HG02588 (cell line): ENCODE measurements at regions not wholly inside any gene's neighbourhood (a gene's known extent, or its start where the extent isn't known, plus 50 kb on each side); places are given as distances from the start of the nearest gene placed in this dataset.
"Not testable (repeated sequence)": the region's sequence is repeated elsewhere in the genome, so short reads cannot be mapped to it uniquely, and the experiment has no call there.

Experiments
- ATAC-seq: cut with Tn5 transposase; IDR thresholded peaks from one replicate; pipeline ENCODE4 v1.9.1; 2021; ENCODE audit warnings: mild to moderate bottlenecking, moderate library complexity; ENCODE audit not compliant: unreplicated experiment

DNA sequence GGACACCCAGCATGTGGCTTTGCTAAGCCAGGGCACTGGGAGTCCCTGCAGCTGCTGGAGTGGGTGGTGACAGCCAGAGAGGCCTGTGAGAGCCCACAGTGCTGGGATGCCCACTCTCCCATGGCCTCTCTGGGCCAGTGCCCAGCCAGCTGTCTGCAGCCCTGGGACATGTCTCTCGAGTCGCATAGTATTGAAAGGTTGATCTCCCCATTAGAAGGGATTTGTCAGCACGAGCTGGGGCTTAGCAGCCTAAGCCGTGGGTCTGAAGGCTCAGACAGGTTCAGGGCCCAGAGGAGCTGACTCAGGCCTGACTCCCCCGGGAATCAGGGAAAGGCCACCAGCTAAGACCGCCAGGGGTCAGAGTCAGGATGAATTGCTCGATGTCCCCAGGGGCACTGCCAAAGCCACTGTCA lies 53.5 kb downstream of the FOXD2 start:
- ATAC-seq = no peak

DNA sequence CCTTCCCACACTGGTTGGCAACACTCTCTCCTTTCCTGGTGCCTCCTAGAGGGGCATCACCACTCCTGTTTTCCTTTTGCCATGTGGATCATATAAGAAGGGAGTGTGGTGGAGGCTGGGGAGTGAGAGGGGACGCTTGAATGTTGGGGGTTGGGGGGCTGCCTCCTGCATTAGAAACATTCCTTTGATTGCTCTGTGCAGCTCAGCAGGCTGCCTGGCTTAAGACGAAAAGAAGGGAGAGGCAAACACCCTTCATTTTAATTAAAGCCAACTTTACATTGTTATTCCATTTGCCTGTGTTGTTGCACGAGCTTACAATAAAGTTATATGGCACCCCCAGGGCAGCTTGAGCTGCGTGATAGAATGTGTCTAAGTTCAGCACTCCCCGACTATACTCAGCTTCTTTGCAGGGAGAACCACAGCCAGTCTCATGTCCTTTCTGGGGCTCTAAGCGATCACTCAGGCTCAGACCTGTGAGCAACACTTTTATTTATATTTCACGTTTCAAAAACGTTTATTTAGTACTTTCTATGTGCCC lies 57.4 kb downstream of the FOXD2 start:
- no peak for ATAC-seq

DNA sequence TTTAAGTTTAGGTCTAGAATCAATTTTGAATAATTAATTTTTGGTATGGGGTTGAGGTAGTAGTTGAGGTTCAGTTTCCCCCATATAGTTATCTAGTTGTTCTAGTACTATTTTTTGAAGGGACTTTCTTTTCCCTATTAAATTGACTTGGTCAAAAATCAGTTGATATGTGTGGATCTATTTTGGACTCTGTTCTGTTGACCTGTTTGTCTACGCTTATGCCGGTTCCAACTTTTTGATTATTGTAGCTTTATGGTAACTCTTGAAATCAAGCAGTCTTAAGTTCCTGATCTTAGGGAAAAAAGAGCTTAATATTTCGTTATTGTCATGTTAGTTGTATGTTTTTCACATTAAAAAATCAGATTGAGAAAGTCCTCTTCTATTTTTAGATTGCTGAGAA lies 60.7 kb downstream of the FOXD2 start:
- ATAC-seq = no peak

DNA sequence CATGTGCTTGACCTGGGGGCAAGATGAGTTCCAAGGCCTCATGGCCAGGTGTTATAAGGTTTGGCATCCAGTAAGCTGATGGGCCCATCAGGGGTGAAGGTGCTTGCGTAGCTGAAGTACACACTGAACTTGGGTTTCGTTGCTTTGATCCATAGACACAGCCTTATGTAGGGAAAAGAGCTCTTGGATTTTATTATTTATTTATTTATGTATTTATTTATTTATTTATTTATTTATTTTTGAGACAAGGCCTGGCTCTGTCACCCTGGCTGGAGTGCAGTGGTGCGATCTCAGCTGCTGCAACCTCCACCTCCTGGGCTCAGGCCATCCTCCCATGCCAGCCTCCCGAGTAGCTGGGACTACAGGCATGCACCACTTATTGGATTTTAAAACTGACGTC lies 63.2 kb downstream of the FOXD2 start:
- no peak for ATAC-seq

DNA sequence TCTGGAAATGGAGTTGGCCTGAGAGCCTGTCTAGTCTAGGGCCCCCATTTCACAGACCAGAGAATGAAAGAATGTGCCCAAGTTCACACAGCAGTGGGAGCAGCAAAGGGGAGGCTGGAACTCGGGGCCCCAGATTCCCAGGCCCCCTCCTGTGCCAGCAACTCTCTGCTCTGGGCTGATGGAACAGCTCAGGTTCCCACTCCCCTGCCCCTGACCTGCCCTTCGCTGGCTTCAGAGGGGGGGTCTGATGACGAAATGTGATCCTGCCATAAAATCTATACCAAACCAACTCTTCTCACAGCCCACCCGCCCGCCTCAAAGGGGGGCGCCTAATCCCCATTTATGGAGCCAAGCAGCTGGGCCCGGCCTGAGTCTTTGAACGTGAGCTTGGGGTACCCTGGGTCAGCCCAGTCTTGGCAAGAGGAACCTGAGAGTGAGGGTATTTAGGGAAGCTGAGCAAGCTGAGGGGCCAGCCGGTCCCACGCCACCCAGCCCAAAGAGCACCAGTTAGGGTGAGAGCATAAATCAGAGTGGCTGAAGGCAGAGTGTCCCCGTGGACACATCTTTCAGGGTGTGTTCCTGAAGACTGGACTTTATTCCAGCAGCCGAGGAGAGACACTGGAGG lies 65.0 kb downstream of the FOXD2 start:
- ATAC-seq = no peak

DNA sequence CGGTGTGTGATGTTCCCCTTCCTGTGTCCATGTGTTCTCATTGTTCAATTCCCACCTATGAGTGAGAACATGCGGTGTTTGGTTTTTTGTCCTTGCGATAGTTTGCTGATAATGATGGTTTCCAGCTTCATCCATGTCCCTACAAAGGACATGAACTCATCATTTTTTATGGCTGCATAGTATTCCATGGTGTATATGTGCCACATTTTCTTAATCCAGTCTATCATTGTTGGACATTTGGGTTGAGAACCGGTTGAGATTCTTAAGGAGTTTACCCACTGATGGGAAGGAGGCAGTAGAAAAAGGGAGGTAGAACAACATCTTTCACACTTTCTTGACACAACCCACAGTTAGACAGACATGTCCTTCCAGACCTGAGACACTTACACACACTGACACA lies 67.0 kb downstream of the FOXD2 start:
- not testable (repeated sequence) for ATAC-seq

DNA sequence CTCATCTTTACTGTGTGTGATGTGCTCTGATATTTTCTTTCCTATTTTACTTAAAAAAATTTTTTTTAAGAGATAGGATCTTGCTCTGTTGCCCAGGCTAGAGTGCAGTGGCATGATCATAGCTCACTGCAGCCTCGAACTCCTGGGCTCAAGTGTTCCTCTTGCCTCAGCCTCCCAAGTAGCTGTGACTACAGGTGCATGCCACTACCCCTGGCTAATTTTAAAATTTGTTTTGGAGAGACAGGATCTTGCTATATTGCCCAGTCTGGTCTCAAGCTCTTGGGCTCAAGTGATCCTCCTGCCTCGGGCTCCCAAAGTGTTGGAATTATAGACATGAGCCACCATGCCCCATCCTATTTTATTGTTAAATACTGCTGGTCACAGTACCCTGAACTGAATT lies 67.4 kb downstream of the FOXD2 start:
- no peak for ATAC-seq

DNA sequence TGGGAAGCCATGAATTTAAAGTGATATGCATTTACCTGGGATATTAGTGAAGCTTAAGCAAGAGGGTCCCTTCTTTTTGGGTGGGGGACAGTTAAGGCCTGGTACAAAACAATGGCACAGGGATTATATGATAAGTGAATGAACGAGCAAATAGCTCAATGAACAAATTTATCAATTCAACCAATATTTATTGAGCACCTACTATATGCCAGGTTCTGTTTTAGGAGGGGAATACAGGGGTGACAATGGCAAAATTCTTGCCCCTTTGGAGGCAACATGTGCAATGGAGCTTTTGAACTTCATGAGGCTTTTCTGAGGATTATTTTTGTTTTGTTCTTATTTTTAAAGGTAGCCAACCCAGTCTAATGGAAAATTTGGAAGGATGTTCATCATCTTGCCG lies 68.2 kb downstream of the FOXD2 start:
- ATAC-seq = no peak

DNA sequence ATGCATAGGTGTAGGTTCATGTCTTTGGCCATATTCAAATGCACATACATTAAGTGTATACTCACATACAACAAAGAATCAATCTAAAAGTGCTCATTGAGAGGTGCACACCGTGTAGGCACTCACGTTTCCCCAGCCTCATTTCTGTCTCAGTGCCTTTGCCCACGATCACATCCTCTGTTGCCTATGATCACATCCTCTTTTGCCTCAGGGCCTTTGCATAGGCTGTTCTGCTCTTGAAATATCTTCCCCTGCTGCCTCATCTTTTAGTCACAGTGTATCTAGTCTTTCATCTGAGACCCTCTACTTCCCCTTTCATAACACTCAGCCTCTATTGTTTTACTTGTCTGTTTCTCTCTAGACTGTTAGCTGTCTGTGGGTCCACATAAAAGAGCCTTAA lies 69.3 kb downstream of the FOXD2 start:
- ATAC-seq = no peak

DNA sequence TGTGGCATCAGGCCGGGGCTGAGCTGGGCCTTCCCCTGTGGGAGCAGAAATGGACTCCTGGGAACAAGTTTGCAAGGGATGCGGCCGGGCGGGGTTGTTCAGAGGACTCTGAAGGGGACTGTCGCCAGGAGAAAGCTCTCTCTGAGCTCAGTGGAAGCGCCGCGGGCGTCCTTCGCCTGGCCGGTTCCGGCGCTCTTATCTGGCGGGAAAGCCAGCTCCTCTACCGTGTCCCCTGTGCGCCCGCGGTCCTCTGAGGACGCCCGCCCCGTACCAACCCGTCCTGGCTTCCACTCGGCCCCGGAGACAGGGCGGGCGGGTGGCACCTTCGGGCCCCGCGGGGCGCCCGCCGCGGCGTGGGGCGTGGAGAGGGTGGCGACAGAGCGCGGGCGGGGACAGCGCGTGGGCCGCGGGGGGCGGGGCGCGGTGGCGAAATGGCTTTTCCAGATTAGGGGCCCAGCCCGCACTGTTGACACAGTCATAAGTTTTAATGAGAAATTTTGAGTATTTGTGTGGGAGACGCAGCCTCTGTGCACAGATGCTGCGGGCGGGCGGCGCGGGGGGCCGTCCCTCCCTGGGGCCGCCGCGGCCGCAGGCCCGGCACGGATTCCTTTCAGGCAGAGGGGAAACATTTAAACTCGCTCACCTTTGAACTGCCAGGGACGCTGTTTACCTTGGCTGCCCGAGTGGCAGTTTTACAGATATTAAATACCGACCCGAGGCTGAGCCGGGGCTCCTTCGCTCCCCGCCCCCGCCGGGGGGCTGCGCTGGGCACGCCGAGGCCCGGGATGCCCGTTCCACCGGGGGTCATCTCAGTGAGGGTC lies 70.2 kb downstream of the FOXD2 start:
- no peak for ATAC-seq

DNA sequence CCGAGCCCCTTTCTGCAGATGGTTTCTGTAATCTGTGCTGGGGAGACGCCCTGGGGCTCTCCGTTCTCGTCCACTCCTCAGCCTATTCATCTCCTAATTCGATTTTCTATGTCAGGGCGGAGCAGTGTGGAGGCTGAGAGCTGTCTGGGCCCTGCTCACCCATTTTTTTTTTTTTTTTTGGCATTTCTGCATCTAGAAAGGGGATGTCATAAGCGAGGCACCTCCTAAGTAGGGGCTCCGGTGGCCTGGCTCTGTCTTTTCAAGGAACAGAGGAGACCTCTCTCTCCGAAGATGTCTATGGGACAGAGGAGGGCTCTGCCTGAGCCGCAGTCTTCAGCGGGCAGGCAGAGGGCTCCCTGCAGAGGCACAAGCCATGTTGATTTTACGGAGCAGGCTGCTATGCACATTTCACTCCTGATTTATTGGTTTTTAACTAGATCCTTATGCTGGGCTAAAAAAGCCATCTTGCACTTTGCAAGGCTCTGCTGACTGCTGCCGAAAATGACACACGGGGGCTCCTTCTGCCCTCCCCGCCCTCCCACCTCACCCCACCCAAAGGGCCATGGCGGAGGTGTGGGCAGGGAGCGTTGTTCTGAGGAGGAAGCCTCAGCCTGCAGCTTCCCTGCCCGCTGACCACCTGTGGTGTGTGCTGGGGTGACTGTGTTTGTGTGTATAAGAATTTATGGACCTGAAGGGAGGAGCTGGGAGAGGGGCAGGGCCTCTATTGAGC lies 71.0 kb downstream of the FOXD2 start:
- ATAC-seq = no peak

DNA sequence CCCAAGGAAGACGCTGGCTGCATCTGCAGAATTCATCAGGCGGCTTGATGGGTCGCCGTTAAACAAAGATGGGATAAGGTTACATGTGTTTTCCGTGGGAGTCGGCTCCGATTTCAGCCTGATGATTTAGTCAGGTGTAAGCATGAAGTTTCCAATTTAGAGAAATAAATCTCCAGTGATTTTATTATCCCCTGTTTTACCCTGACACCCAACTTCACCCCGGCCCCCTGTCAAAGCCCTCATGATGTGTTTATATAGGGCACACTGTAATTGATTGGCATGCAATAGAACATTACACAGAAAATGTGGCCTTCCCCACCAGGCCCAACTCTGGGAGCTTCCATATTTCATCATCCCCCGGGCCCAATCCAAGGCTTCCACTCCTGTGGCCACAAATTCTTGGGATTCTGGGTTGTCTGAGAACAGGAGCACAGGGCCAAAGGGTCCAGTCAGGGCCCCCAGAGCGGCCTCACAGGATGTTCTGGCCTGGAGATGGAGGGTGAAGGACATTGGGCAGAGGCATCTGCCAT lies 72.5 kb downstream of the FOXD2 start:
- no peak for ATAC-seq

DNA sequence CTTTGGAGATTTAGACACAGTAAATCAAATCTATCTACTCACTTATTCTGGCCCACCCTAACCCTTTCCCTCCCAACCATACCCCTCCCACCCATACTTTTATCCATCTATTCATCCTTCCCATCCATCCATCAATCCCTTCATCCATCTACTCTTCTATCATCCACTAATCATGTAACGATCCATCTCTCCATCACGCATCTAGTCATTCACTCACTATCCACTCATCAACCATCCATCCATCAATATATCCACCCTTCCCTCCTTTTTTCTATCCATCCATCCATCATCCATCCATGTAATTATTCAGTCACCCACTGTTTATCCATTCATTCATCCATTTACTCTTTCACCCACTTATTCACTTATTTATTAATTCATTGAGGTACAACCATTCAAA lies 74.0 kb downstream of the FOXD2 start:
- ATAC-seq = no peak

DNA sequence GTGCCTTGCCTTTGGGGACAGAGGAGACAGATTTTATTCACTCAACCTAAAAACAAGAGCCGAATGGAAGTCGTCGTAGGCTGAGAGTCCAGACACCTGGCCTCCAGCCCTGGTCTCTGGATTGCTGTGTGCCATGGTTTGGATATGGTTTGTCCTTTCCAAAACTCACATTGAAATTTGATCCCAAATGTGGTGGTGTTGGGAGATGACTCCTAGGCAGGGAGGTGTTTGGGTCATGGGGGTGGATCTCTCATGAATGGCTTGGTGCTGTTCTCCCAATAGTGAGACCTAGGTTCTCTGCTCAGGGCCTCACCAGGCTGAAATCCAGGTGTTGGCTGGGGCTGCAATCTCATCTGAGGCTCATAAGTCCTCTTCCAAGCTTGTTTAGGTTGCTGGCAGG lies 75.5 kb downstream of the FOXD2 start:
- ATAC-seq = no peak

DNA sequence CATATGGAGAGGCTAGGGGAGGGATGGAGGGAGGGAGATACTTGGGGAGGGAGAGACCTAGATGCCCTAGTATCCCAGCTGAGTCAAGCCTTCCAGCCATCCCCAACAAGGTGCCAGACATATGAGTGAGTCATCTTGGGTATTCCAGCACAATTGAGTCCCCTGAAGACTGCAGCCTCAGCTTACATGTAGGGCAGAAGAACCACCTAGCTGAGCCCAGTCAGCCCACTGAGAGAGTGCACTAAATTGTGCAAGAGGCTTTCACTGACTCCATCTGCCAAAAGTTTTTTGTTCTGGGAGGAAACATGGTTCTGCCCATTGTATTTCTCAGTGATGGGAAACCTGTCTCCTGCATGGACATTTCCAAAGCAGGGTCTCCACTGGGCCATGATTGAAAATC lies 76.4 kb downstream of the FOXD2 start:
- no peak for ATAC-seq

DNA sequence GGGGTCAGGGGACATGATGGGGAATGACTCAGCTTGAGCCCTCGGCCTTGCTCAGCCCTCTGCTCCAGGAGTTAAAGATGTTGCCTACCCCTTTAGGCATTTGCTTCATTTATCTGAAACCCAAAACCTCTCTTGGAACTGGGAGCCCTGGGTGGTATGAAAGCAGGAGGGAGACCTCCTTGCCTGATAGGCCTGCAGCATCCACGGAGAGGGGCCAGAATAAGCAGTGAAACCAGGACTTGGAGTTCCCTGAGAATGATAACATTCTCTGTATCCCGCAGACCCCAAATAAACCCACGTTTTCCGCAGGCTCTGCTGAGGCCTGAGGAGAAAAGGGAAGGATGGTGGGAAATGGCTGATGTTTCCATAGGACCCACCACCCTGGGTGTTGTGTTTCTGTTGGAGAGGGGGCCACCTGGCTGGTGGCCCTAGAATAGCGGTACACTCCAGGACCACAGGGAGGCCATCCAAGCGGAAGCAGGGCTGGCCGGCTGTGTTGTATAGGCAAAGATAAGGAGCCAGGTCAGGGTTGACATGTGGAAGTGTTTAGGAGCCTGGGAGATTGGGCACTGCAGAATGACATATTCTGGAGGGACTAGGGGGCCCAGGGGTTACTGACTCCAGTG lies 77.4 kb downstream of the FOXD2 start:
- ATAC-seq = no peak

DNA sequence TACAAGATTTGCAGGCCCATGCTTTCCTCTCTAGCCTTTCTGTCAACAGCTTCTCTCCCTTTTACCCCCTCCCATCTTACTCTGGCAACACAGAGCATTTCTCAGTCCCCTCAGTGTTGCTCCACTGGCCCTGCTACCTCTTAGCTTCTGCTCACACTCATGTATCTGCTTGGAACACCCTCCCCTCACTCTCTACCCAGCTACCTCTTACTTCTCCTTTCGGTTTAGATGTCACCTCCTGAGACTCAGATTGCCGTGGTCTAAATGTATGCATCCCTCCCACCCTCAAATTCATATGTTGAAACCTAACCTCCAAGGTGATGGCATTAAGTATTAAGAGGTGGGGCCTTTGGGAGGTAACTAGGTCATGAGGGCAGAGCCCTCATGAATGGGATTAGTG lies 80.1 kb downstream of the FOXD2 start:
- ATAC-seq = no peak

DNA sequence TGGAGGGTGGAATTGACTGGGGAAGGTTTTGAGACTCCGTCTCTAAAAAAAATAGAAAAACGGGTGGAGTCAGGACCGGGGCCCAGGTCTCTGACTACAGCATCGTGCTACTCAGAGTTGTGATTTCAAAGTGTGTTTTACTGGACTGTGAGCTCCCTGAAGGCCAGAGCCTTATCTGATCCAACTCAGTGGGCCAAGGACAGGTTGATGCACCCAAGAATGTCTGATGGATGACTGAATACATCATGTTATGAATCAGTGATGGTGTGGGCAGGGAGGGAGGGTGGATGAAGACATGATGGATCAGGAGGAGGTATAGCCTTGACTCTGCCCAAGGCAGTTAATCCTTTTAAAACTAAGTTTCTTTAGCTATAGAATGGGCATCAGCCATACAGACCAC lies 81.6 kb downstream of the FOXD2 start:
- no peak for ATAC-seq

DNA sequence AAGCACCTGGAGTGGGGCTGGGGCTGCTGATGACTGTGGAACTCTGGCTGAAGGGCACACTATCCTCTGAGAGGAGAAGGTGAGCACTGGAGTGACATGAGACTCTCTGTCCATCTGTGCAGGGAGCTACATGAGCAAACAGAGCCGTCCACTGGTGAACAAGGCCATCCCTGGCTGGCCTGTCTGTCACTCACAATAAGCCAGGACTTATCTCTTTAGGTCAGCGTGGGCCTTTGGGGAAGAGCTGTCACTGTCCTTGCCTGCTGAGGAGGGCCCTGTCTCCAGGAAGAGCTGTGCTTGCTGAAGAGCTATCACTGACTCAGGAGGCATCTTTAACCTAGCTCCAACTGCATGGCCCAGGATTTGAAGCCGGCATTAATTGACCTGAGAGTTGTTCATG lies 82.1 kb downstream of the FOXD2 start:
- no peak for ATAC-seq

DNA sequence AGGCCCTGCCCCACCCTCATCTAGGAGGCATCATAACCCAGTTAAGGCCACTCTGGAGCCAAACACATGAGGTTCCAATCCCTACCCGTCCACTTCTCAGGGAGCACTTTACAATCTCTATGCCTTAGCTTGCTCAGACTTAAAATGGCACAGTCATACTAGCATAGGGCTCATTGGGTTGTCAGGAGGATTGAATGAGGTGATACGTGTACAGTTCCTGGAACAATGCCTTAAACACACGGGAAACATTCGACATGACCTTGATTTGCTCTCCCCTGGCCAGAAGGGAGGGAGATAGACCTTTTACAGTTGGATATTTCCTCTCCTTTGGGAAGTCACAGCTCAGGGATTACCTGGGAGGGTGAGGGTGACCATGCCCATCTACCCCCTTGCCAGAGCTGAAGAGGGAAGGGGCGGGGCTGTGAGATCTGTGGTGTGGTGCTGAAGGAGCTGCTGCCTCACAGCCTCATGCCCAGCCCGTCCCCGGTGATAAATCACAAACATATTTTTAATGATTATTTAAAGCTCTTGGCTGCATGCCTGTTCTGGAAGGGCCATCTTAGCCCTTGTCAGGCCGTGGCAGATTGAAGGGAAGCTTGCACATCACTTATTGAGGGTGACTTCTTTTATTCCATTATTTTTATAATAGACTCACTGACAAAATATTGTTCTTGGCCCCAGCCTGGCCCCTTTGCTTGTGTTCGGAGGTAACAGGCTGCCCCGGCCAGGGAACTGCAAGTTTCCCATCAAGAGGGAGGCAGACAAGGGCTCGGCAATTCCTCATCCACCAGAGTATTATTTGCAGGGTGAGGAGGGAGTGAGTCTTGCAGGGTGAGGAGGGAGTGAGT lies 83.4 kb downstream of the FOXD2 start:
- ATAC-seq = no peak
